ENCODE measurements at regions not wholly inside any gene's neighbourhood (a gene's known extent, or its start where the extent isn't known, plus 50 kb on each side); places are given as distances from the start of the nearest gene placed in this dataset.

GRCh38 chr7:46152696-46153095 is 231.6 kb upstream of the IGFBP3 start:
- DNase-seq, result no peak
- intact Hi-C loops (cut with DNase I), result no loop called here

GRCh38 chr7:46150721-46151120 is 229.6 kb upstream of the IGFBP3 start:
- DNase-seq, result peak in 1 of 10 donors; percentile 14
- intact Hi-C loops (cut with DNase I), result no loop called here

- intact Hi-C loops (cut with DNase I), result no loop called here
- DNase-seq, result no peak
Measured at GRCh38 chr7:46150202-46150601, 229.1 kb upstream of the IGFBP3 start.

- DNase-seq, result no peak
- intact Hi-C loops (cut with DNase I), result no loop called here
Measured at GRCh38 chr7:46147871-46148270, 226.8 kb upstream of the IGFBP3 start.

GRCh38 chr7:46146454-46147255 is 225.6 kb upstream of the IGFBP3 start:
- DNase-seq, result no peak
- intact Hi-C loops (cut with DNase I), result no loop called here

- intact Hi-C loops (cut with DNase I), result no loop called here
- no peak for DNase-seq
Measured at GRCh38 chr7:46145412-46145811, 224.3 kb upstream of the IGFBP3 start.

GRCh38 chr7:46143949-46144917 is 223.2 kb upstream of the IGFBP3 start:
- DNase-seq, result no peak
- intact Hi-C loops (cut with DNase I), result no loop called here

GRCh38 chr7:46143421-46143820 is 222.3 kb upstream of the IGFBP3 start:
- intact Hi-C loops (cut with DNase I), result no loop called here
- DNase-seq, result no peak

- intact Hi-C loops (cut with DNase I), result no loop called here
- DNase-seq, result no peak
Measured at GRCh38 chr7:46139079-46139478, 218.0 kb upstream of the IGFBP3 start.

- intact Hi-C loops (cut with DNase I), result no loop called here
- no peak for DNase-seq
Measured at GRCh38 chr7:46137725-46138124, 216.7 kb upstream of the IGFBP3 start.

GRCh38 chr7:46135557-46135956 is 214.5 kb upstream of the IGFBP3 start:
- intact Hi-C loops (cut with DNase I), result no loop called here
- DNase-seq, result no peak

GRCh38 chr7:46134795-46135194 is 213.7 kb upstream of the IGFBP3 start:
- intact Hi-C loops (cut with DNase I), result no loop called here
- DNase-seq, result no peak

GRCh38 chr7:46134385-46134784 is 213.3 kb upstream of the IGFBP3 start:
- DNase-seq, result no peak
- intact Hi-C loops (cut with DNase I), result no loop called here

GRCh38 chr7:46133751-46134150 is 212.7 kb upstream of the IGFBP3 start:
- no peak for DNase-seq
- intact Hi-C loops (cut with DNase I), result no loop called here

GRCh38 chr7:46133072-46133471 is 212.0 kb upstream of the IGFBP3 start:
- no peak for DNase-seq
- intact Hi-C loops (cut with DNase I), result no loop called here

GRCh38 chr7:46131916-46132795 is 211.1 kb upstream of the IGFBP3 start:
- intact Hi-C loops (cut with DNase I), result no loop called here
- DNase-seq, result no peak

- intact Hi-C loops (cut with DNase I), result no loop called here
- no peak for DNase-seq
Measured at GRCh38 chr7:46129831-46130230, 208.8 kb upstream of the IGFBP3 start.

GRCh38 chr7:46127814-46128213 is 206.7 kb upstream of the IGFBP3 start:
- no peak for DNase-seq
- intact Hi-C loops (cut with DNase I), result no loop called here

- intact Hi-C loops (cut with DNase I), result no loop called here
Measured at GRCh38 chr7:46126675-46127300, 205.7 kb upstream of the IGFBP3 start.

GRCh38 chr7:46123756-46124343 is 202.8 kb upstream of the IGFBP3 start:
- intact Hi-C loops (cut with DNase I), result no loop called here
- DNase-seq, result no peak

More at GRCh38 chr7:46126675-46127300, 205.7 kb upstream of the IGFBP3 start:
- no peak for DNase-seq
